ENCODE measurements at regions not wholly inside any gene's neighbourhood (a gene's known extent, or its start where the extent isn't known, plus 50 kb on each side); places are given as distances from the start of the nearest gene placed in this dataset.

- Mint-ChIP-seq H3K36me3 (ENCODE audit: low read depth) (no peaks in the 10 kb centered on the region), H3K4me1 (no peaks in the 10 kb centered on the region), H3K9me3 (no peaks in the 10 kb centered on the region), H3K4me3 (no peak overlapping the region), H3K27me3 (ENCODE audit: low read depth) (peaks cover 4% of the 10 kb centered on the region), H3K27ac (no peak overlapping the region)
- no peak for TF ChIP-seq CTCF (IDR thresholded peaks at IDR 0.05; ENCODE audit: unreplicated experiment in 3 of 3)
Measured at GRCh38 chr16:16991711-16992110, 479.0 kb downstream of the XYLT1 start.

GRCh38 chr16:16992975-16993765, 477.6 kb downstream of the XYLT1 start:
- Mint-ChIP-seq H3K36me3 (ENCODE audit: low read depth) (no peaks in the 10 kb centered on the region), H3K9me3 (no peaks in the 10 kb centered on the region), H3K27ac (no peak overlapping the region), H3K4me3 (no peak overlapping the region), H3K27me3 (ENCODE audit: low read depth) (peaks cover 4% of the 10 kb centered on the region), H3K4me1 (no peaks in the 10 kb centered on the region)
- no peak for TF ChIP-seq CTCF (IDR thresholded peaks at IDR 0.05; ENCODE audit: unreplicated experiment in 3 of 3)

GRCh38 chr16:16994831-16995230, 475.9 kb downstream of the XYLT1 start:
- Mint-ChIP-seq H3K9me3 (no peaks in the 10 kb centered on the region), H3K27me3 (ENCODE audit: low read depth) (peaks cover 11% of the 10 kb centered on the region), H3K4me1 (no peaks in the 10 kb centered on the region), H3K4me3 (no peak overlapping the region), H3K27ac (no peak overlapping the region), H3K36me3 (ENCODE audit: low read depth) (no peaks in the 10 kb centered on the region)
- no peak for TF ChIP-seq CTCF (IDR thresholded peaks at IDR 0.05; ENCODE audit: unreplicated experiment in 3 of 3)

GRCh38 chr16:16996827-16997226, 473.9 kb downstream of the XYLT1 start:
- Mint-ChIP-seq H3K27ac (no peak overlapping the region), H3K27me3 (ENCODE audit: low read depth) (peaks cover 11% of the 10 kb centered on the region), H3K4me3 (no peak overlapping the region), H3K9me3 (no peaks in the 10 kb centered on the region), H3K4me1 (no peaks in the 10 kb centered on the region), H3K36me3 (ENCODE audit: low read depth) (no peaks in the 10 kb centered on the region)
- TF ChIP-seq CTCF (IDR thresholded peaks at IDR 0.05; ENCODE audit: unreplicated experiment in 3 of 3): no peak

GRCh38 chr16:16997349-16997748, 473.4 kb downstream of the XYLT1 start:
- Mint-ChIP-seq H3K27ac (no peak overlapping the region), H3K27me3 (ENCODE audit: low read depth) (peaks cover 11% of the 10 kb centered on the region), H3K36me3 (ENCODE audit: low read depth) (no peaks in the 10 kb centered on the region), H3K4me3 (no peak overlapping the region), H3K4me1 (no peaks in the 10 kb centered on the region), H3K9me3 (no peaks in the 10 kb centered on the region)
- TF ChIP-seq CTCF (IDR thresholded peaks at IDR 0.05; ENCODE audit: unreplicated experiment in 3 of 3): no peak

GRCh38 chr16:17001471-17001870, 469.3 kb downstream of the XYLT1 start:
- H3K27ac Mint-ChIP-seq: no peak overlapping the region
- H3K4me3 Mint-ChIP-seq: no peak overlapping the region
- no peak for TF ChIP-seq CTCF (IDR thresholded peaks at IDR 0.05; ENCODE audit: unreplicated experiment in 3 of 3)
- H3K4me1 Mint-ChIP-seq: no peaks in the 10 kb centered on the region
- H3K9me3 Mint-ChIP-seq: peaks cover 10% of the 10 kb centered on the region
- H3K27me3 Mint-ChIP-seq (ENCODE audit: low read depth): peaks cover 11% of the 10 kb centered on the region
- H3K36me3 Mint-ChIP-seq (ENCODE audit: low read depth): no peaks in the 10 kb centered on the region
